Transverse colon (tissue), 4 donors: ENCODE measurements at regions not wholly inside any gene's neighbourhood (a gene's known extent, or its start where the extent isn't known, plus 50 kb on each side); places are given as distances from the start of the nearest gene placed in this dataset.

Experiments
- DNase-seq: peaks from one replicate; pipeline ENCODE4 v3.0.0-alpha.2; 2019
- H3K27ac ChIP-seq, 4 donors: fragments of 200-600 bp; sonication (generic); 2 replicates each; pipeline ENCODE4 v1.5.1; 2016 to 2018; ENCODE audit warnings: inconsistent platforms in 4 of 4
- H3K27me3 ChIP-seq: fragments of 200-600 bp; sonication (generic); 2 replicates; pipeline ENCODE4 v1.5.1; 2017; ENCODE audit warnings: inconsistent platforms
- H3K36me3 ChIP-seq, 4 donors: fragments of 200-600 bp; sonication (generic); 2 replicates each; pipeline ENCODE4 v1.5.1; 2017 to 2019; ENCODE audit warnings: inconsistent platforms in 4 of 4
- H3K4me1 ChIP-seq, 4 donors: fragments of 200-600 bp; sonication (generic); 2 replicates each; pipeline ENCODE4 v1.5.1; 2017 to 2020; ENCODE audit warnings: inconsistent platforms in 4 of 4
- H3K4me3 ChIP-seq, 4 donors: fragments of 200-600 bp; sonication (generic); 1 replicate in 1 of 4; 2 replicates in 3 of 4; pipeline versions ENCODE4 v1.5.1 to v1.6.1; 2017 to 2019; ENCODE audit warnings: inconsistent platforms in 4 of 4
- H3K9me3 ChIP-seq, 2 donors: fragments of 200-600 bp; sonication (generic); 2 replicates each; pipeline ENCODE4 v1.5.1; 2017 to 2019; ENCODE audit warnings: inconsistent platforms in 2 of 2
- EP300 ChIP-seq: sonication (generic); formaldehyde crosslinking; IDR thresholded peaks from one replicate; pipeline ENCODE4 v1.6.1; 2017; ENCODE audit warnings: antibody characterized with exemption, low read depth
- POLR2A ChIP-seq: fragments of 450-650 bp; IDR thresholded peaks from one replicate; pipeline ENCODE4 v1.6.1; 2016; ENCODE audit warnings: antibody characterized with exemption, mild to moderate bottlenecking, moderate library complexity
- POLR2AphosphoS5 ChIP-seq, 3 donors: sonication (generic); formaldehyde crosslinking; IDR thresholded peaks; one replicate each; pipeline ENCODE4 v1.6.1; 2016; ENCODE audit warnings: antibody characterized with exemption in 3 of 3
- WGBS, 2 donors: methylation state at CpG; one replicate each; pipeline ENCODE4 v1.1.5; 2018; ENCODE audit warnings: low coverage in 1 of 2; 5-methylcytosine and 5-hydroxymethylcytosine counted together
- in situ Hi-C, 4 donors: fragments of 200-750 bp; cut with MboI; loops; one replicate each; pipeline versions ENCODE4 v1.15.0 to v1.15.1; 2017; ENCODE audit warnings: low sequenced_read_pairs in 3 of 4, low pct_ligation_motif_present in 1 of 4, low pct_unique_long_range_greater_than_20kb in 1 of 4
- intact Hi-C: fragments of 100-400 bp; cut with DNase I; formaldehyde crosslinking; loops from one replicate; pipeline ENCODE4 v1.15.1; 2023; ENCODE audit warnings: low total_unique reads
- TF ChIP-seq, protein P1 (sequence below), 5 experiments: fragments of 200-600 bp in 3 of 5; fragments of 450-650 bp in 2 of 5; sonication (generic) in 3 of 5; IDR thresholded peaks; 1 replicate in 2 of 5; 2 replicates in 3 of 5; pipeline ENCODE4 v1.5.1; 2016 to 2017; ENCODE audit warnings: antibody characterized with exemption in 5 of 5, inconsistent platforms in 3 of 5, mild to moderate bottlenecking in 2 of 5, moderate library complexity in 1 of 5

- no peaks in the 10 kb centered on the region for H3K36me3 ChIP-seq
- no peak overlapping the region for H3K27ac ChIP-seq
- TF ChIP-seq POLR2A (no peak), POLR2AphosphoS5 (IDR thresholded peaks at IDR 0.05) (no peak), EP300 (no peak)
- TF ChIP-seq, protein P1, sequence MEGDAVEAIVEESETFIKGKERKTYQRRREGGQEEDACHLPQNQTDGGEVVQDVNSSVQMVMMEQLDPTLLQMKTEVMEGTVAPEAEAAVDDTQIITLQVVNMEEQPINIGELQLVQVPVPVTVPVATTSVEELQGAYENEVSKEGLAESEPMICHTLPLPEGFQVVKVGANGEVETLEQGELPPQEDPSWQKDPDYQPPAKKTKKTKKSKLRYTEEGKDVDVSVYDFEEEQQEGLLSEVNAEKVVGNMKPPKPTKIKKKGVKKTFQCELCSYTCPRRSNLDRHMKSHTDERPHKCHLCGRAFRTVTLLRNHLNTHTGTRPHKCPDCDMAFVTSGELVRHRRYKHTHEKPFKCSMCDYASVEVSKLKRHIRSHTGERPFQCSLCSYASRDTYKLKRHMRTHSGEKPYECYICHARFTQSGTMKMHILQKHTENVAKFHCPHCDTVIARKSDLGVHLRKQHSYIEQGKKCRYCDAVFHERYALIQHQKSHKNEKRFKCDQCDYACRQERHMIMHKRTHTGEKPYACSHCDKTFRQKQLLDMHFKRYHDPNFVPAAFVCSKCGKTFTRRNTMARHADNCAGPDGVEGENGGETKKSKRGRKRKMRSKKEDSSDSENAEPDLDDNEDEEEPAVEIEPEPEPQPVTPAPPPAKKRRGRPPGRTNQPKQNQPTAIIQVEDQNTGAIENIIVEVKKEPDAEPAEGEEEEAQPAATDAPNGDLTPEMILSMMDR (IDR thresholded peaks at IDR 0.05) = no peak
- 72 to 81% methylated on average over 3 of the region's 3 CpGs for WGBS, 2 donors
- no peaks in the 10 kb centered on the region for H3K4me1 ChIP-seq
- no peaks in the 10 kb centered on the region for H3K27me3 ChIP-seq
- H3K9me3 ChIP-seq = no peaks in the 10 kb centered on the region
- intact Hi-C loops = loop anchor here (2.0 kb wide), 1 partner anchor 22 kb away; no protein-coding TSS in a partner anchor
- H3K4me3 ChIP-seq = no peak overlapping the region
- in situ Hi-C loops = no loop called here
- DNase-seq = no peak
Observed at GRCh38 chr3:35198857-35199256, 440.5 kb upstream of the ARPP21 start.

DNA sequence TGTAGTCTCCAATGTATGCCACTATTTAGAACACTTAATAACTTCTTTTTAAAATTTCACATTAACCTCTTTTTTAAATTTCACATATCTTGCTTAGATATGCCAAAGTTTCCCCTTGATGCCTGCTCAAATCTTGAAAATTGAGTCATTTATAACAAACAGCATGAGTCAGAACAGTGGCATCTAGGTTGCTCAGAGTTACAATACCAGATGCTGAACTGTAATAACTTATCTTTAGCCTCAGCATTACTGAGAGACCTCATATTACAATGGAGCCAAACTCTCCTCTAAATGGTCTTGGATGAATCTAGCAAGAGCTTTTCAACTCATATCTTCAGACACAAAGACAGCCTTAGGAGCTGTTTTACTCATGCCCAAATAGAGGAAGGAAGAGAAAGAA lies 439.3 kb upstream of the ARPP21 start:
- no peaks in the 10 kb centered on the region for H3K9me3 ChIP-seq
- TF ChIP-seq, protein P1 (IDR thresholded peaks at IDR 0.05) = no peak
- DNase-seq = no peak
- H3K27me3 ChIP-seq = no peaks in the 10 kb centered on the region
- H3K36me3 ChIP-seq = no peaks in the 10 kb centered on the region
- no peaks in the 10 kb centered on the region for H3K4me1 ChIP-seq
- H3K27ac ChIP-seq = no peak overlapping the region
- intact Hi-C loops (no loop called here), in situ Hi-C loops (no loop called here)
- no peak overlapping the region for H3K4me3 ChIP-seq

DNA sequence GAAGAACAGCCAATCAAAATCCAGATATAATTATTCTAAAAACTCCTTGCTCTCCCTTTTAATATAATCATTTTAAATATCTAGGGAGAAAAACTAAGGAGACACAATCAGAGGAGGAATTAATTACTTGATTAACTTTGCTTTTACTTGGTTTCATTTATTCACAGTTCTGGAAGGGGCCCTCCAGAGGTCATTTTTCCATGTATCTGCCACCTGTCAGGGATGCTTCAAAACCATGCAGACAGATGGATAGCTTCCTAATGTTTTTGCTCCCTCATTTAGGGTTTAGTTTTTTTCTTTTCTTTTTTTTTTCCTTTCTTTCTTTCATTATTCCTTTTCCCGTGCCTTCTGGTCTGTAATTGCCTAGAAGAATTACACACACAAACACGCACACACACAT lies 438.1 kb upstream of the ARPP21 start:
- 67 to 78% methylated on average over 1 to 2 of the region's 2 CpGs for WGBS, 2 donors
- H3K36me3 ChIP-seq = no peaks in the 10 kb centered on the region
- no peak overlapping the region for H3K27ac ChIP-seq
- no peak for DNase-seq
- no peaks in the 10 kb centered on the region for H3K9me3 ChIP-seq
- TF ChIP-seq POLR2AphosphoS5 (IDR thresholded peaks at IDR 0.05) (no peak), POLR2A (no peak), EP300 (no peak)
- TF ChIP-seq, protein P1 (IDR thresholded peaks at IDR 0.05) = no peak
- no peak overlapping the region for H3K4me3 ChIP-seq
- no peaks in the 10 kb centered on the region for H3K4me1 ChIP-seq
- no peaks in the 10 kb centered on the region for H3K27me3 ChIP-seq
- intact Hi-C loops (no loop called here), in situ Hi-C loops (no loop called here)

- Histone ChIP-seq H3K4me1 (no peaks in the 10 kb centered on the region), H3K9me3 (no peaks in the 10 kb centered on the region), H3K36me3 (no peaks in the 10 kb centered on the region), H3K27me3 (no peaks in the 10 kb centered on the region), H3K4me3 (no peak overlapping the region), H3K27ac (no peak overlapping the region)
- intact Hi-C loops = no loop called here
- 80 to 88% methylated on average over 2 to 31 of the region's 31 CpGs for WGBS, 2 donors
- TF ChIP-seq POLR2AphosphoS5 (IDR thresholded peaks at IDR 0.05) = no peak
- TF ChIP-seq EP300 = no peak
- in situ Hi-C loops = no loop called here
- DNase-seq = no peak
Observed at GRCh38 chr3:35215525-35216500, 423.5 kb upstream of the ARPP21 start.
